Smooth muscle cell (in vitro differentiated cells): ENCODE measurements at regions not wholly inside any gene's neighbourhood (a gene's known extent, or its start where the extent isn't known, plus 50 kb on each side); places are given as distances from the start of the nearest gene placed in this dataset.

Experiments used
- DNase-seq: peaks from one replicate; lab custom pipeline; 2025; ENCODE audit not compliant: unreplicated experiment; lab: John Stamatoyannopoulos, UW
- H2AFZ ChIP-seq: fragments of 200-600 bp; sonication (generic); 2 replicates; pipeline ENCODE4 v1.6.0; 2016; ENCODE audit warnings: antibody characterized with exemption, low read depth, mild to moderate bottlenecking
- H3F3A ChIP-seq: fragments of 200-600 bp; sonication (generic); 2 replicates; pipeline ENCODE4 v1.6.0; 2017; ENCODE audit warnings: antibody characterized with exemption, low read depth
- H3K27ac ChIP-seq: fragments of 200-600 bp; sonication (generic); 2 replicates; pipeline ENCODE4 v1.5.1; 2016; ENCODE audit warnings: low read depth, mild to moderate bottlenecking
- H3K27me3 ChIP-seq: fragments of 200-600 bp; sonication (generic); 2 replicates; pipeline ENCODE4 v1.6.1; 2016; ENCODE audit warnings: low read depth, mild to moderate bottlenecking
- H3K36me3 ChIP-seq: fragments of 200-600 bp; sonication (generic); 2 replicates; pipeline ENCODE4 v1.5.1; 2016; ENCODE audit warnings: low read depth
- H3K4me1 ChIP-seq: fragments of 200-600 bp; sonication (generic); 2 replicates; pipeline ENCODE4 v1.5.1; 2016; ENCODE audit warnings: low read depth
- H3K4me2 ChIP-seq: fragments of 200-600 bp; sonication (generic); 2 replicates; pipeline ENCODE4 v1.6.0; 2016; ENCODE audit warnings: mild to moderate bottlenecking
- H3K4me3 ChIP-seq: fragments of 200-600 bp; sonication (generic); 2 replicates; pipeline ENCODE4 v1.5.1; 2016; ENCODE audit warnings: mild to moderate bottlenecking
- H3K79me2 ChIP-seq: fragments of 200-600 bp; sonication (generic); 2 replicates; pipeline ENCODE4 v1.6.0; 2016; ENCODE audit warnings: low read depth, mild to moderate bottlenecking
- H3K9ac ChIP-seq: fragments of 200-600 bp; sonication (generic); 2 replicates; pipeline ENCODE4 v1.6.0; 2016; ENCODE audit warnings: low read depth
- H3K9me3 ChIP-seq: fragments of 200-600 bp; sonication (generic); replicated peaks from 2 replicates; pipeline ENCODE4 v1.5.1; 2016; ENCODE audit warnings: low read depth
- H4K20me1 ChIP-seq: fragments of 200-600 bp; sonication (generic); 2 replicates; pipeline ENCODE4 v1.6.0; 2016; ENCODE audit warnings: low read depth
- CTCF ChIP-seq: fragments of 200-600 bp; sonication (generic); IDR thresholded peaks from 2 replicates; pipeline ENCODE4 v1.5.1; 2017; ENCODE audit warnings: borderline replicate concordance, mild to moderate bottlenecking, antibody characterized with exemption; ENCODE audit not compliant: insufficient read depth, poor library complexity, severe bottlenecking
- WGBS: methylation state at CpG from one replicate; pipeline ENCODE4 v1.1.7; 2016; ENCODE audit warnings: low lambda C conversion rate; 5-methylcytosine and 5-hydroxymethylcytosine counted together

GRCh38 chr9:75607521-75607920 is 283.0 kb upstream of the PCSK5 start:
- WGBS: 90% methylated on average over 2 of the region's 2 CpGs

GRCh38 chr9:75609401-75609800 is 281.1 kb upstream of the PCSK5 start:
- no peak for TF ChIP-seq CTCF
- H3K4me2 ChIP-seq: no peak overlapping the region
- no peak overlapping the region for H2AFZ ChIP-seq
- no peaks in the 10 kb centered on the region for H4K20me1 ChIP-seq
- H3F3A ChIP-seq: no peaks in the 10 kb centered on the region
- no peaks in the 10 kb centered on the region for H3K9me3 ChIP-seq
- no peaks in the 10 kb centered on the region for H3K27me3 ChIP-seq
- H3K36me3 ChIP-seq: no peaks in the 10 kb centered on the region
- no peaks in the 10 kb centered on the region for H3K79me2 ChIP-seq
- H3K4me3 ChIP-seq: no peak overlapping the region
- no peak for DNase-seq
- no peaks in the 10 kb centered on the region for H3K4me1 ChIP-seq
- no peak overlapping the region for H3K27ac ChIP-seq
- no peak overlapping the region for H3K9ac ChIP-seq

More at GRCh38 chr9:75607521-75607920, 283.0 kb upstream of the PCSK5 start:
- no peaks in the 10 kb centered on the region for H3K36me3 ChIP-seq
- no peaks in the 10 kb centered on the region for H3K9me3 ChIP-seq
- TF ChIP-seq CTCF: no peak
- H2AFZ ChIP-seq: no peak overlapping the region
- DNase-seq: no peak
- H3K4me2 ChIP-seq: no peak overlapping the region
- no peaks in the 10 kb centered on the region for H3F3A ChIP-seq
- no peaks in the 10 kb centered on the region for H3K79me2 ChIP-seq
- no peak overlapping the region for H3K4me3 ChIP-seq
- no peak overlapping the region for H3K27ac ChIP-seq
- H3K9ac ChIP-seq: no peak overlapping the region
- no peaks in the 10 kb centered on the region for H3K4me1 ChIP-seq
- H4K20me1 ChIP-seq: no peaks in the 10 kb centered on the region
- H3K27me3 ChIP-seq: no peaks in the 10 kb centered on the region

- Histone ChIP-seq H3K9me3 (no peaks in the 10 kb centered on the region), H4K20me1 (no peaks in the 10 kb centered on the region), H2AFZ (no peak overlapping the region), H3K4me2 (no peak overlapping the region), H3K4me3 (no peak overlapping the region), H3K4me1 (peaks cover under 1% of the 10 kb centered on the region), H3K27ac (no peak overlapping the region), H3K36me3 (no peaks in the 10 kb centered on the region), H3K9ac (no peak overlapping the region), H3F3A (no peaks in the 10 kb centered on the region), H3K79me2 (no peaks in the 10 kb centered on the region), H3K27me3 (no peaks in the 10 kb centered on the region)
- DNase-seq: no peak
- WGBS: 89% methylated on average over 1 of the region's 1 CpG
- no peak for TF ChIP-seq CTCF
These were observed 280.2 kb upstream of the PCSK5 start for GRCh38 chr9:75610246-75610645.

- H2AFZ ChIP-seq: no peak overlapping the region
- no peaks in the 10 kb centered on the region for H4K20me1 ChIP-seq
- no peaks in the 10 kb centered on the region for H3K36me3 ChIP-seq
- H3F3A ChIP-seq: no peaks in the 10 kb centered on the region
- H3K27me3 ChIP-seq: no peaks in the 10 kb centered on the region
- H3K9ac ChIP-seq: no peak overlapping the region
- H3K4me1 ChIP-seq: peaks cover 17% of the 10 kb centered on the region
- DNase-seq: no peak
- H3K9me3 ChIP-seq: no peaks in the 10 kb centered on the region
- no peak for TF ChIP-seq CTCF
- H3K4me2 ChIP-seq: no peak overlapping the region
- H3K79me2 ChIP-seq: no peaks in the 10 kb centered on the region
- H3K4me3 ChIP-seq: no peak overlapping the region
- no peak overlapping the region for H3K27ac ChIP-seq
These were observed 278.3 kb upstream of the PCSK5 start for GRCh38 chr9:75612205-75612604.
